ENCODE measurements at regions not wholly inside any gene's neighbourhood (a gene's known extent, or its start where the extent isn't known, plus 50 kb on each side); places are given as distances from the start of the nearest gene placed in this dataset.

- Histone ChIP-seq H4K20me1 (ENCODE audit: insufficient read depth) (no peaks in the 10 kb centered on the region), H3K36me3 (replicated peaks in 1 of 2; ENCODE audit: control insufficient read depth in 1 of 2, insufficient read depth in 2 of 2, low read length in 1 of 2) (no peaks in the 10 kb centered on the region), H3K27ac (ENCODE audit: low read depth in 2 of 2, low read length in 1 of 2) (no peak overlapping the region), H3K79me2 (ENCODE audit: insufficient read depth) (no peaks in the 10 kb centered on the region), H3K27me3 (ENCODE audit: insufficient read depth) (no peaks in the 10 kb centered on the region), H3F3A (replicated peaks; ENCODE audit: insufficient read depth) (no peaks in the 10 kb centered on the region), H3K4me3 (ENCODE audit: low read depth in 2 of 2, low read length in 1 of 2) (no peak overlapping the region), H3K4me2 (no peak overlapping the region), H3K4me1 (ENCODE audit: control insufficient read depth in 1 of 2, insufficient read depth in 2 of 2, low read depth in 1 of 2, low read length in 1 of 2) (no peaks in the 10 kb centered on the region), H2AFZ (ENCODE audit: low read depth) (no peak overlapping the region), H3K9me2 (no peaks in the 10 kb centered on the region), H3K9ac (no peak overlapping the region), H3K9me3 (no peaks in the 10 kb centered on the region)
- ChIA-PET CTCF (no interaction called here), POLR2A (no interaction called here)
- WGBS (ENCODE audit: low lambda C conversion rate) = 0% methylated on average over 5 of the region's 5 CpGs
- TF ChIP-seq ELF1 (IDR thresholded peaks at IDR 0.05) (no peak), JUND (IDR thresholded peaks at IDR 0.05) (no peak), EZH2phosphoT487 (IDR thresholded peaks at IDR 0.05; ENCODE audit: borderline replicate concordance, low read depth) (no peak), FOSL2 (IDR thresholded peaks at IDR 0.05; ENCODE audit: borderline replicate concordance, low read depth) (no peak), GATA2 (CRISPR knock-in tag; IDR thresholded peaks at IDR 0.05) (no peak), NRF1 (IDR thresholded peaks at IDR 0.05; ENCODE audit: low read depth, low read length) (no peak), PBX3 (IDR thresholded peaks at IDR 0.05) (no peak), TAF1 (IDR thresholded peaks at IDR 0.05; ENCODE audit: borderline replicate concordance, low read depth, low read length) (no peak), USF1 (IDR thresholded peaks at IDR 0.05; ENCODE audit: borderline replicate concordance, low read depth) (no peak), FOXJ3 (CRISPR knock-in tag; IDR thresholded peaks at IDR 0.05) (no peak), RCOR1 (IDR thresholded peaks at IDR 0.05; ENCODE audit: low read length) (no peak), MEF2A (IDR thresholded peaks at IDR 0.05; ENCODE audit: borderline replicate concordance, low read depth) (no peak), EP300 (IDR thresholded peaks at IDR 0.05; ENCODE audit: borderline replicate concordance in 1 of 2, low read depth in 1 of 2, low read length in 1 of 2) (no peak), NFIC (IDR thresholded peaks at IDR 0.05; ENCODE audit: borderline replicate concordance) (no peak), MAX (IDR thresholded peaks at IDR 0.05; ENCODE audit: low read depth) (no peak), RFX5 (IDR thresholded peaks at IDR 0.05; ENCODE audit: low read length) (no peak), IRF3 (IDR thresholded peaks at IDR 0.05; ENCODE audit: low read depth, low read length) (no peak), TCF12 (IDR thresholded peaks at IDR 0.05) (no peak), YY1 (IDR thresholded peaks at IDR 0.05; ENCODE audit: low read depth) (no peak)
- no peak for DNase-seq
These were observed 61.9 kb upstream of the PTPRZ1 start for GRCh38 chr7:121810831-121811672.

Measured in SK-N-SH (cell line).